IMR-90 (cell line): ENCODE measurements at regions not wholly inside any gene's neighbourhood (a gene's known extent, or its start where the extent isn't known, plus 50 kb on each side); places are given as distances from the start of the nearest gene placed in this dataset.

Experiments
- CEBPB ChIP-seq: IDR thresholded peaks from 2 replicates; pipeline ENCODE4 v1.6.1; 2012; ENCODE audit warnings: low read depth, low read length, improper control_type of control experiment
- CHD1 ChIP-seq: IDR thresholded peaks from 2 replicates; pipeline ENCODE4 v1.6.1; 2012; ENCODE audit warnings: low read depth, low read length, improper control_type of control experiment
- CTCF ChIP-seq: conservative IDR thresholded peaks from 2 replicates; pipeline ENCODE4 v1.5.1; 2012; ENCODE audit warnings: mild to moderate bottlenecking, low read depth, low read length, improper control_type of control experiment
- ELK1 ChIP-seq: fragments of 150-350 bp; IDR thresholded peaks from 2 replicates; pipeline ENCODE4 v1.6.1; 2016; ENCODE audit warnings: low read depth, mild to moderate bottlenecking, low read length, moderate library complexity, borderline replicate concordance
- MAFK ChIP-seq: IDR thresholded peaks from 2 replicates; pipeline ENCODE4 v1.6.1; 2012; ENCODE audit warnings: low read depth, low read length, improper control_type of control experiment
- MAZ ChIP-seq: IDR thresholded peaks from 2 replicates; pipeline ENCODE4 v1.6.1; 2012; ENCODE audit warnings: low read depth, mild to moderate bottlenecking, low read length, improper control_type of control experiment, moderate library complexity, borderline replicate concordance
- MXI1 ChIP-seq: IDR thresholded peaks from 2 replicates; pipeline ENCODE4 v1.6.1; 2012; ENCODE audit warnings: low read depth, mild to moderate bottlenecking, low read length, moderate library complexity, borderline replicate concordance
- NFE2L2 ChIP-seq: fragments of 150-350 bp; IDR thresholded peaks from 2 replicates; pipeline ENCODE4 v1.6.1; 2016; ENCODE audit warnings: low read depth, mild to moderate bottlenecking, low read length
- POLR2A ChIP-seq: IDR thresholded peaks from 2 replicates; pipeline ENCODE4 v1.6.1; 2012; ENCODE audit warnings: mild to moderate bottlenecking, low read depth, low read length
- RAD21 ChIP-seq: IDR thresholded peaks from 2 replicates; pipeline ENCODE4 v1.6.1; 2012; ENCODE audit warnings: low read length, improper control_type of control experiment
- RCOR1 ChIP-seq: IDR thresholded peaks from 2 replicates; pipeline ENCODE4 v1.6.1; 2012; ENCODE audit warnings: mild to moderate bottlenecking, low read length, improper control_type of control experiment; ENCODE audit not compliant: insufficient replicate concordance
- RFX5 ChIP-seq: IDR thresholded peaks from 2 replicates; pipeline ENCODE4 v1.8.0; 2012; ENCODE audit warnings: low read depth, mild to moderate bottlenecking, low read length, moderate library complexity
- USF2 ChIP-seq: fragments of 150-350 bp; IDR thresholded peaks from 2 replicates; pipeline ENCODE4 v1.6.1; 2017; ENCODE audit warnings: mild to moderate bottlenecking, antibody characterized with exemption, low read length, low read depth

- TF ChIP-seq RCOR1: no peak
- TF ChIP-seq CTCF: no peak
- TF ChIP-seq POLR2A: no peak
- TF ChIP-seq NFE2L2: no peak
- no peak for TF ChIP-seq CEBPB
- TF ChIP-seq CHD1: no peak
- TF ChIP-seq USF2: no peak
- TF ChIP-seq MAFK: no peak
- no peak for TF ChIP-seq ELK1
- TF ChIP-seq RAD21: no peak
- TF ChIP-seq MXI1: no peak
- TF ChIP-seq RFX5: no peak
- TF ChIP-seq MAZ: no peak
Measured at GRCh38 chr9:82539146-82539545, 523.8 kb downstream of the RASEF start.
